ENCODE measurements at regions not wholly inside any gene's neighbourhood (a gene's known extent, or its start where the extent isn't known, plus 50 kb on each side); places are given as distances from the start of the nearest gene placed in this dataset.

GRCh38 chr1:94683886-94684285, 136.3 kb upstream of the SLC44A3 start:
- TF ChIP-seq CTCF (optimal IDR thresholded peaks at IDR 0.05 in 1 of 3, IDR thresholded peaks at IDR 0.05 in 1 of 3, conservative IDR thresholded peaks at IDR 0.05 in 1 of 3; ENCODE audit: extremely low read depth in 1 of 3, insufficient read depth in 2 of 3, low read length in 3 of 3) = no peak
- no peak for TF ChIP-seq EZH2 (IDR thresholded peaks at IDR 0.05; ENCODE audit: low read length)
